ENCODE measurements at regions not wholly inside any gene's neighbourhood (a gene's known extent, or its start where the extent isn't known, plus 50 kb on each side); places are given as distances from the start of the nearest gene placed in this dataset.

- H3K4me3 ChIP-seq (ENCODE audit: low read depth, low read length), result no peak overlapping the region
- DNase-seq (ENCODE audit: low read depth), result no peak
- TF ChIP-seq CTCF (IDR thresholded peaks at IDR 0.05; ENCODE audit: insufficient read depth, low read depth, low read length), result no peak
These were observed 177.0 kb upstream of the GRIN3A start for GRCh38 chr9:101915482-101915881.

- no peak overlapping the region for H3K4me3 ChIP-seq (ENCODE audit: low read depth, low read length)
These were observed 174.3 kb upstream of the GRIN3A start for GRCh38 chr9:101912698-101913097.

GRCh38 chr9:101907466-101907865, 169.0 kb upstream of the GRIN3A start:
- TF ChIP-seq CTCF (IDR thresholded peaks at IDR 0.05; ENCODE audit: insufficient read depth, low read depth, low read length), result no peak
- no peak for DNase-seq (ENCODE audit: low read depth)
- no peak overlapping the region for H3K4me3 ChIP-seq (ENCODE audit: low read depth, low read length)

More at GRCh38 chr9:101912698-101913097, 174.3 kb upstream of the GRIN3A start:
- no peak for TF ChIP-seq CTCF (IDR thresholded peaks at IDR 0.05; ENCODE audit: insufficient read depth, low read depth, low read length)
- DNase-seq (ENCODE audit: low read depth), result no peak

GRCh38 chr9:101904845-101905244, 166.4 kb upstream of the GRIN3A start:
- no peak overlapping the region for H3K4me3 ChIP-seq (ENCODE audit: low read depth, low read length)
- no peak for TF ChIP-seq CTCF (IDR thresholded peaks at IDR 0.05; ENCODE audit: insufficient read depth, low read depth, low read length)
- DNase-seq (ENCODE audit: low read depth), result no peak

GRCh38 chr9:101902051-101902450, 163.6 kb upstream of the GRIN3A start:
- DNase-seq (ENCODE audit: low read depth), result no peak
- H3K4me3 ChIP-seq (ENCODE audit: low read depth, low read length), result no peak overlapping the region
- no peak for TF ChIP-seq CTCF (IDR thresholded peaks at IDR 0.05; ENCODE audit: insufficient read depth, low read depth, low read length)

GRCh38 chr9:101897196-101897595, 158.7 kb upstream of the GRIN3A start:
- no peak for TF ChIP-seq CTCF (IDR thresholded peaks at IDR 0.05; ENCODE audit: insufficient read depth, low read depth, low read length)
- DNase-seq (ENCODE audit: low read depth), result no peak
- no peak overlapping the region for H3K4me3 ChIP-seq (ENCODE audit: low read depth, low read length)
